ENCODE measurements at regions not wholly inside any gene's neighbourhood (a gene's known extent, or its start where the extent isn't known, plus 50 kb on each side); places are given as distances from the start of the nearest gene placed in this dataset.
"Not testable (repeated sequence)": the region's sequence is repeated elsewhere in the genome, so short reads cannot be mapped to it uniquely, and the experiment has no call there.

DNA sequence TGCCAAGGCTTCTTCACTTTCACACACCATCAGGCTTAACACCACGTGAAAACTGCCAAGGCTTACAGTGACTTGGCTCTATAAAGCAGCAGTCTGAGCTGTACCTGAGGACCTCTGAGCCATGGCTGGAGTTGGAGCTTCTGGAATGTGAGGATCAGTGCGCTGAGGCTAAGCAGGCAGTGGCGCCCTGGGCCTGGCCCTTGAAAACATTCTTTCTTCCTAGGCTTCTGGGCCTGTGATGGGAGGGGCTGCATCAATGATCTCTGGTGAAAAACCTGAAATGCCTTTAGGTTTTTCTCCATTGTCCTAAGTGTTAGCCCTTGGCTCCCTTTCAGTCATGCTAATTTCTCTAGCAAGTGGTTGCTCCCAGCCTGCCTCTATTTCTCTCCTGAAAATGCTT is 192.5 kb upstream of the PCDH20 start:
- DNase-seq: no peak

DNA sequence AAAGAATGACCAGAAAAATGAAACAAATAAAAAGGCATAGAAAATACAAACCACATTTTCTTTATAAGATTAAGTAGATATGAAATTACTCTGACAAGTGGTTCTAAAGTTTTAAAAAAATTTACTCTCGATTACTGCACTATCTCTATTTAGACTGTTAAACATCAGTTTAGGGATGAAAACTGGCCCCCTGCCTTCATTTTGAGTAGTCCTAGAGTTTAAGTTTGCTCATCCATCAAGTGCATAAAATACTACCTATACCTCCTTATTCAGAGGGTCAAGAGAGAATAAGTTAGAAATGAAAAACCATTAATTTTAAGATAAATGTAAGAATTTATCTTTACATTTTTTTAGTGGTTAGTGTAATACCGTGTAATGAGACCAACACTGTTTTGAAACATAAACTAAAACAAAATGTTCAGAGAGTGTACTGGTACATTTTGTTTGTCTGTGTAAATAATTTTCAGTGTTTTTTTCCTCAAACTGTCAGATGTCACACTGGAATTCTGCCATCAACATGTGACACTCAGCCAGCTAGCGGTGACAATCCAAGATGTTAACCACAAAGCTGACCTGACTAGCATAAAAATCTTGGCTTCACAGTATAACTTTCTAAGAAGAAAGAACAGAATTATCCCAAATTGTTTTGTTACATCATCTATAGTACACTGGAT is 184.8 kb upstream of the PCDH20 start:
- no peak for DNase-seq

DNA sequence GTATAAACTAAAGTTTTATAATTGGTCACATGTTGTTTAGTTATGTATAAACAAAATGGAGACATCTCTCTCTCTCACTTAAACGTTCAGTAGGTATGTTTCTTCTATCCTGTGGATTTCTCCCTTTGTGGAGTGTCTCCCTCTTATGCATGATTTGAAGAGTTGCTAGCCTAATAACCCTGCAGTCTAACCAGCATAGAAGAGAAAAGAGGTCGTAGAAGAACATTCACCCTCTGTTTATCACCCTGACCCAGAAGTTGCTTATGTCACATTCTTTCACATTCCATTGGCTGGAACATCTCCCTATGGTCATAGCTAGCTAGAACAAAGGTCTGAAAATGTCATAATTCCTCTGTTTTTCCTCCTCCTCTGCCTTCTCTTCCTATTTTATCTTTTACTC is 176.8 kb upstream of the PCDH20 start:
- no peak for DNase-seq

DNA sequence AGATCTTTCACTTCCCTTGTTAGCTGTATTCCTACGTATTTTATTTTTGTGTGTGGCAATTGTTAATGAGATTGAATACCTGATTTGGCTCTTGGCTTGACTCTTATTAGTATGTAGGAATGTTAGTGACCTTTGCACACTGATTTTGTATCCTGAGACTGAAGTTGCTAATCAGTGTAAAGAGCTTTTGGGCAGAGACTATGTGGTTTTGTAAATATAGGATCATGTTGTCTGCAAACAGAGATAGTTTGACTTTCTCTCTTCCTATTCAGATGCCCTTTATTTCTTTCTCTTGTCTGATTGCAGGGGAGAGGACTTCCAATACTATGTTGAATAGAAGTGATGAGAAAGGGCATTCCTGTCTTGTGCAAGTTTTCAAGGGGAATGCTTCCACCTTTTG is 160.3 kb upstream of the PCDH20 start:
- DNase-seq: no peak

DNA sequence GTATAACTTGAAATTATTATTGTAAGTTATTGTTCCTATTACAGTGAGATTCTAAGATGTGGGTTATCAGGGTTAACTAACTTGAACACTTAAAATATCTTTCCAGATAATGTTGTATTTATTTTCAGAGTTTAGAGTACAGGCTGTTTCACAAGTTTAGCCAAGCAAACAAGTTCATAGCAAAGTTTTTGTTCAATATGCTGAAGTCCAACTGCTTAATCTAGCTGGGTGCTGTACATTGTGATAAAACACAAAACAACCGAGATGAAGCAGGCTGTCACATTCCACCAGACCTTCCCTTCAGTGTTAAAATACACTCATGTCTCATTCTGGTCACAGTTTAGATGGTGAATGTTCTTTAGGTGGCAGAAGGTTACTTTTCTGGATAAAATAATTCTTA is 148.0 kb upstream of the PCDH20 start:
- no peak for DNase-seq

DNA sequence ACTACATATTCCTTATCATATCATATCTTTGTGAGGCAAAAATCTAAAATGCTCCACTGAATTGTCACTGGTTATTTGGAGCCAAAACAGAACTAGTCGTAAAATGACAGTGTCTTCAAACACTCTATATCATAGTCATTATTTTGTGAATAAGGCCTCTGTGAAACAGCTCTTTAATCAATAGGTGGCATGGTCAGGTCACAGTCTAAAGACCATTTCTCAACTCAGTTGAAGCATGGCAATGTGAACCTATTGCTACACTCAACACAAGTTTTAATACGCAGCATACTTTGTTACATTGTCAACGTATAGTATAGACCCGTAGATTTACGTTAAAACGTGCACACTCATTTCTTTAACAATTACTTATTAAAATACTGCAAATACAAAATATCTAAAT is 131.3 kb upstream of the PCDH20 start:
- DNase-seq: no peak

DNA sequence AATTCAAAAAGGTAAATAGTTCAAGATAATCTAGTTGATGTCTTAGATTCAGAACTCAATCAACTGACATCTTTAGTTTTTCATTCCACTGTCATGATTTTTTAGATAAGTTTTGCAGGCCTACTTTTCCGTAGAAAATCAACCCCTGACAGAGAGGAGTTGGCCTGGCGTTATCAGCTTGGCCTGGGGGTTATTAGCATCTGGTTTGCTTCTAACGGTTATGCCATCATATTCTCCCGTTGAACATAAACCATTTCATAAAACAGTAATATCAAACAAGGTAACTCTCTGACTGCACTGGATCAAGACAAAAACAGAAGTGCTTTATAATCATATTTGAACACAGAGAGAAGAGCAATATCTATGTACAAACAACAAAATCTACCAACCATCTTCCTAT is 130.8 kb upstream of the PCDH20 start:
- DNase-seq: no peak

DNA sequence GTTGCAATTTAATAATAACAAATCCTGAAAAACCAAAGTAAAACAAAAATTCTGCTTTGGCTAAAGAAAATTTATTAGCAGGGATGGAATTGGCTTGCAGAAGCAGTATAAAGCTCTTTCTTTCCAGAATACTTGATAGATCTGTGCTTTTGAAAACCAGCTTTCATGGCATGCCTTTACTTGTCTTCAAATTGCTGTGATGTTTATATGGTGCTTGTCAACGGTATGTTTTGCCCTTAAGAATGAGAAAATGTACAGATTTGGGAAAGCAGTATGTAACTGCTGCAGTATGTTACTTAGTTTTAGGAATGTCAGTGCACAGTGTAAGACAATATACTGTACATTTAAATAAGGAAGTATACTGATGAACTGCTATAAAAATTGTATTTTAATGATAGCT is 120.8 kb upstream of the PCDH20 start:
- no peak for DNase-seq

DNA sequence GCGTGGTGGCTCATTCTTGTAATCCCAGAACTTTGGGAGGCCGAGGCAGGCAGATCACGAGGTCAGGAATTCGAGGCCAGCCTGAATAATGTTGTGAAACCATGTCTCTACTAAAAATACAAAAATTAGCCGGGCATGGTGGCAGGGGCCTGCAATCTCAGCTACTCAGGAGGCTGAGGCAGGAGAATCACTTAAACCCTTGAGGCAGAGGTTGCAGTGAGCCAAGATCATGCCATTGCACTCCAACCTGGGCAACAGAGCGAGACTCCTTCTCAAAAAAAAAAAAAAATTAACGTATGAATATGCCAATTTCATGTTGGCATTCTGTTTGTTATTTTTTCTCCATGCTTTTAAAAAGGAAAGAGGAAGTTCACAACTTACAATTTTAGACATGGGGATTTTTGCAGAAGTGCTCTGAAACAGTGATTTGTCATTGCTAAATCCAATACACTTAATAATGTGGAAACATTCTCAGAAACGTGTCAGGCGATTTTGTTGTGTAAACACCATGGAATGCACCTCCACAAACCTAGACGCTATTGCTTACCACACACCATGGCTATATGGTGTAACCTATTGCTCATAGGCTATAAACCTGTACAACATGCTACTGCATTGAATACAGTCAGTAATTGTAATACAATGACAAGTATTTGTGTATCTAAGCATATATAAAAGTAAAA is 115.9 kb upstream of the PCDH20 start:
- no peak for DNase-seq

DNA sequence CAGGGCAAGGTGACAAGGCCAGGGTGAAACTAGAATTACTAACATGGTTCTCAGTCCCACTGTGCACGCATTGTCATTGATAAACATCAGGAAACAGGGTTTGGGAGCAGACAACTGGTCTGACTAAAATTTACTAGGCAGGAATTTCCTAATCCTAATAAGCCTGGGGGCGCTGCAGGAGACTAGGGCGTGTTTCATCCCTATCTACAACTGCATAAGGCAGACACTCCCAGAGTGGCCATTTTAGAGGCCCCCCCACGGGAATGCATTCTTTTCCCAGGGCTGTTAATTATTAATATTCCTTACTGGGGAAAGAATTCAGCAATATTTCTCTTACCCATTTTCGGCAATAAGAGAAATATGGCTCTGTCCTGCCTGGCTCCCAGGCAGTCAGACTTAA is 103.6 kb upstream of the PCDH20 start:
- not testable (repeated sequence) for DNase-seq

DNA sequence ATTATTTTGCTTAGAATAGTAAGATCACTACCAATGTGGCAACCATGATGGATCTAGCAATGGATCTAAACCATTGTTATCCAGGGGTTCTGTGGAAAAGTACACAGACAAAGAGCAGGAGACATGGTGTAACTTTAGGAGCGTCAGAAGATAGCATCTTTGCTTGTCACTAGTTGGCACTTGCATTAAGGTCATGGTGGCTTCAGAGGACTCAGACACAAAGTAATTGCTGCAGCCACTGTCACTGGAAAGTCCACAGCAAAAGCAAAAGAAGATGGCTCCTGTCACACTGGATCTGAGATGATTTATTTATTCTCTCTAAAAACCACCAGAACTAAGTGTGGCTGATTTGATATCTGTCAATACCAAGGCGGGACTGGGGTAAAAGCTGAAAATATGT is 93.3 kb upstream of the PCDH20 start:
- no peak for DNase-seq

DNA sequence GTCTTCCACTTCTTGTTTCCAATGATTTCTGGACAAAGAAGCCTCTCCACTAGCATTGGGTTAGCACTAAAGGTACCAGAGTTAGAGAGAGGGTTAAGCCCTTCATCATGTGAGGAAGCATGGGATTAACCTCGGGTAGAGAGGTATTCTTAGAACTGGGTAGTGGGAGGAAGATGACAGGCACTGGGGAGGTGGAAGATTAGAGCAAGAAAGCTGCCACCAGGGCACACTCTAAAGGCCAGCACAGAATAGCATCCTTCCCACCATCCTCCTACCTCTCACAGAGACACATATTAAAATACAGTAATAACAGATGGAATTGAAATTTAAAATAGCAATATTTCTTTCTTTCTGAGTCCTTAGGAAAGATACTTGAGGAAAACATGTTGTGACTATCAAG is 84.5 kb upstream of the PCDH20 start:
- no peak for DNase-seq

DNA sequence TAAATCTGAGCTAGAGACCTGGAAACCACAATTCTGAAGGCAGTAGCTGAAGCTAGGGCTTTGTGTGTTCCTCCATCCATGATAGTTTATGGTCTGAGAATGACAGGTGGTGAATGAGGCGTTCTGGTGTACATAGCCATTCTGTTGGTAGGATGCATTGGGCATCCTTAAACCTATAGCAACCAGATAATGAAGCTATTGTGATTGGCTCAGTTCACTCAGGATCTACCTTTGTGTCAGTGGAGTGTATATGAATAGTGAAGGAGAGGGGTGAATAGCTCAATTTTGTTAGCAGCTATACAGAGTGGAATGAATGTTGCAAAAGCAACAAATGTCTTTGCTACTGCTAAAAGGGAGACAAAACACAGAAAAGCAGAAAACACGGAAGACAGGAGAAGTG is 80.0 kb upstream of the PCDH20 start:
- no peak for DNase-seq

DNA sequence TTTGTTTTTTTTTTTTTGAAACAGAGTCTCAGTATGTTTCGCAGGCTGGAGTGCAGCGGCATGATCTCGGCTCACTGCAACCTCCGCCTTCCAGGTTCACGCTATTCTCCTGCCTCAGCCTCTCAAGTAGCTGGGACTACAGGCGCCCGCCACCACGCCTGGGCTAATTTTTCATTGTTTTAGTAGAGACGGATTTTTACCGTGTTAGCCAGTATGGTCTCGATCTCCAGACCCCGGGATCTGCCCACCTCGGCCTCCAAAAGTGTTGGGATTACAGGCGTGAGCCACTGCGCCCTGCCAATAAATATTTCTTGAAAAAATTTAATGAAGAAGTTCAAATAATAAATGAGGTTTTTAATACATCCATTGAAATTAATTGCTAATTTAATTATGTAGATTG is 77.9 kb upstream of the PCDH20 start:
- not testable (repeated sequence) for DNase-seq

DNA sequence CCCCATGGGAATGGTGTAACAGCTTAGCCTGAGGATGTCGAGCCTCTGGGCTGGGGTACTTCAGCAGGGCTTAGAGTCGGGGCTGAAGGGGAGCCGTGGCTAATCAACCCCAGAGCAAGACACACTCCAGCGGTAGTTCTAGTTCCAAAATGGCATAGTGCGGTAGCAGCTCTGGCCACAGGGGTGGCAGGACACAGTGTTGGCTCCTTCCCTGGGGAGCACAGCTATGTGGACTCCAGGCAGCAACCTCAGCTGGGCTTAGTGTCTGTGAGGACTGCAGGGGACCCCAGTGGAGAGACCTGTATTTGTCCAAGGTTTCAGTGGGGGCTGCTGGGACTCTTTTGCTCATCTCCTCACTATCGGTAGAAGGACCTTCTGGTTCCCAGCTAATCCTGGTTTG is 70.8 kb upstream of the PCDH20 start:
- no peak for DNase-seq

DNA sequence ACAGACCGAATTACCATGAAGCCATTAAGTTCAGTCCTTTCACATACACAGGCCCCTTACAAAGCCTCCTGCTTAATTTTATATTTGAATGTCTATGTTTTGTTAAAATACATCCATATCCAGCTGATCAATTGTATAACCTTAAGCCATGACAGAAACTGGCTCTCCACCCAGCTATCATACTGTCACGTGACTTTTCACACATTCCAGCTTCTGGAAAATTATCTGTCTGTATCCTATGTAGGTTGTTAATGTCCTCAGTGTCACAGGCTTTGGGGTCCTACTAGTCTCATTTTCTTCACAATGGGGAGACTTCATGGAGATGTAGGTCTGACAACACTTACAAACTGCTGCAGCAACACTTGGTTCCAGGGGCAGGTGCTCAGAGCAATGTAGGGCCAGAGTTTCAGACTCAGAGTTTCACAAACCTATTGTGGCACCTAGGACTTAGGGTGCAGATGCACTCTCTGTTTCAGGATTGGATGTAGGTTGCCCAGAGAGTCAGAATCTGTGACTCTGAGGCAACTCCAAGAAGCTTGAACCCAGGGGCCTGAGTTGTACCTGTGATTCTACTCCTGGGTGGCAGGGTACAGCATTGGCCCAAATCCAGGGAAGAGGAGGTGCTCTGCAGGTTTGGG is 69.6 kb upstream of the PCDH20 start:
- no peak for DNase-seq

DNA sequence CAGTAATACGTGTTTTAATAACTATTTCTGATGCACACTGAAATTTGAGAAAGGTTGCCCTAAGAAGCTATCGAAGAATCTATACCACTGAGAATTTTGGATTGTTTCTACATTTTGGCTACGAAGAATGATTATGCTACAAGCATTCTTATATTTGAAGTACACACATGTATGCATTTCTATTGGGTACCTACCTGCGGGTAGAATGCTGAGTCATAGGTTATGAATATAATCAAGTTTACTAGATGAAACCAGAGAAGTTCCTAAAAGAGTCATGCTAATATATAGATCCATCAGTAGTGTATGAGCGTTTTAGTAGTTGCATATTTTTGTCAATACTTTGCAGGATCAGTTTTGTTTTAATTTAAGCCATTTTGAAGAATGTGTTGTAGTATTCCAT is 62.0 kb upstream of the PCDH20 start:
- no peak for DNase-seq

DNA sequence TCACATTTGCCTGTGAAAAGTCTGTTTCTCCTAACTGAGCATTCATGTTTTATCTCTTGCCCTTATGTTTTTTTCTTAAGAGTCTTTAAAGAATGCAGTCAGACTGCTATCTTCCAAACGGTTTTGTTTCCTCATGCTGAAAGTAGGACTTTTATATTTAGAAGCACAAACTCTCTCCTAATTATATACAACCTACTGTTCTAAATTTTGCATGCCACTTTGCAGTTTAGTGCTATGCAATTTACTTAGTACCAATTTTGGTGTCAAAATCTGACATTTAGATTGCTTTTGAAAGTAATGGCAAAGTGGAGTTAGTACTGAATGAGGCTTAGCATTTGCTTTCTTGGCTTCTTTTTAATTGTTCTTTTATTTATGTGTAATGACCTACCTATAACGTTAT is 55.1 kb upstream of the PCDH20 start:
- no peak for DNase-seq

DNA sequence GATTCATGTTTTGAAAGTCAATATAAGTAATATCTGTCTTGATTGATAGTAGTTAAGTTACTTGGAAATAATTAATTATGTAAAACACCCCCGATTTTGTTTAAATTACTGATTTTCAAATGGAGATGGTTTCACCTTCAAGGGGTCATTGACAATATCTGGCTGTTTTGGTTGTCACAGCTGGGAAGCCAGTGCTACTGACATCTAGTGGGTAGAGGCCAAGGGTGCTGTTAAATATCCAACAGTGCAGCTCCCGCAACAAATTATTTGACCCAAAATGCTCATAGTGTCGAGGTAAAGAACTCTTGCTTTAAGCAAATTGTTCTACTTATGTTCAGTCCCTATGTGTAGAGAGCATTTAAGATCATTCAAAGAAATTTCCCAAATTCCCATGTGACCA is 50.6 kb upstream of the PCDH20 start:
- no peak for DNase-seq

Data from activated gamma-delta T cell (primary cell).